Fibroblast of lung (primary cell): ENCODE measurements at regions not wholly inside any gene's neighbourhood (a gene's known extent, or its start where the extent isn't known, plus 50 kb on each side); places are given as distances from the start of the nearest gene placed in this dataset.

Experiments
- CTCF ChIP-seq, 2 donors: IDR thresholded peaks in 1 of 2; conservative IDR thresholded peaks in 1 of 2; 1 replicate in 1 of 2; 2 replicates in 1 of 2; pipeline ENCODE4 v1.5.1; 2011 to 2012; ENCODE audit warnings: low read length in 2 of 2, control low read depth in 1 of 2, inconsistent platforms in 1 of 2, low read depth in 1 of 2, mild to moderate bottlenecking in 1 of 2
- EZH2 ChIP-seq: IDR thresholded peaks from 2 replicates; pipeline ENCODE4 v1.5.1; 2012; ENCODE audit warnings: low read length, control low read depth, mild to moderate bottlenecking; ENCODE audit errors: missing control alignments

GRCh38 chr11:69588270-69588669 is 52.7 kb upstream of the CCND1 start:
- peak; percentile 15 to 55 for TF ChIP-seq CTCF (conservative IDR thresholded peaks at IDR 0.05 in 1 of 2, IDR thresholded peaks at IDR 0.05 in 1 of 2; ENCODE audit: low read depth in 1 of 2, low read length in 2 of 2)
- TF ChIP-seq EZH2: no peak
